ENCODE measurements at regions not wholly inside any gene's neighbourhood (a gene's known extent, or its start where the extent isn't known, plus 50 kb on each side); places are given as distances from the start of the nearest gene placed in this dataset.
"Not testable (repeated sequence)": the region's sequence is repeated elsewhere in the genome, so short reads cannot be mapped to it uniquely, and the experiment has no call there.

- no peak for DNase-seq (ENCODE audit: low spot score)
- no peak for TF ChIP-seq CTCF (IDR thresholded peaks at IDR 0.05; ENCODE audit: extremely low read depth, missing control alignments)
Observed at GRCh38 chr6:56831334-56831733, 123.6 kb upstream of the BEND6 start.

DNA sequence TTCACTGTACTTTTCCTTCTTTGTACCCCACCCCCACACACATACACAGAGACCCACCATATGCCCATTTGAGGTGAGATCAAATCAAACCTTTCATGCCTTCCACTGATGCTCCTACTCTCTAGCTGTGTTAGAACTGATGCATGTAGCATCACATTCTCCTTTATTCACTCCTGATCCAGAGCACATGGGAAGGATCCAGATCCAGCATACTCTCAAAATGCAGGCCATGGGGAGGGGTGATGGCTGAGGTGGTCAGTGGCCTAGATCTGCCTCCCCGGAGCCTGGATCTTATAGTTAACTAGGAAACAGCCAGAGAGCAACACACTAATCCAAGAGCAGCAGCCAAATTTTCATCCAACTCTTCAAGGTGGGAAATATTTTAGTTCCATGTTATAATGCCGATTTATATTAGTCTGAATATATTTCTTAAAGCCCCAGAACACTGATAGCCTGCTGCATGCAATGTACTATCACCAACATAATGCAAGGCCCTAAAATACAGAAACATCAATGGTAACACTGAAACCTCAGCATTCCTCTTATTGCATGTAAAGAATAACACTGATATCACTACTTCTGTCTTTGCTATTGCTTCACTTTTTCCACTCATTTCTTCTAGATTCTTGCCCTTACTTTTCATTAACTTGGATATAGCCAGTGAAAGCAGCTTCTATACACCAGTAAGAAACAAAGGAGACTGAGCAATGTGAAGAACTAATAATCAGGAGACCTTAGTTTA lies 126.8 kb upstream of the BEND6 start:
- TF ChIP-seq CTCF (IDR thresholded peaks at IDR 0.05; ENCODE audit: extremely low read depth, missing control alignments), result no peak
- DNase-seq (ENCODE audit: low spot score), result no peak

DNA sequence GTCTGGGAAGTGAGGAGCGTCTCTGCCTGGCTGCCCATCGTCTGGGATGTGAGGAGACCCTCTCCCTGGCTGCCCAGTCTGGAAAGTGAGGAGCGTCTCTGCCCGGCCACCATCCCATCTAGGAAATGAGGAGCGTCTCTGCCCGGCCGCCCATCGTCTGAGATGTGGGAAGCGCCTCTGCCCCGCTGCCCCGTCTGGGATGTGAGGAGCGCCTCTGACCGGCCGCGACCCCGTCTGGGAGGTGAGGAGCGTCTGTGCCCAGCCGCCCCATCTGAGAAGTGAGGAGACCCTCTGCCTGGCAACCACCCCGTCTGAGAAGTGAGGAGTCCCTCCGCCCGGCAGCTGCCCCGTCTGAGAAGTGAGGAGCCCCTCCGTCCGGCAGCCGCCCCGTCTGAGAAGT lies 130.5 kb upstream of the BEND6 start:
- not testable (repeated sequence) for DNase-seq (ENCODE audit: low spot score)

DNA sequence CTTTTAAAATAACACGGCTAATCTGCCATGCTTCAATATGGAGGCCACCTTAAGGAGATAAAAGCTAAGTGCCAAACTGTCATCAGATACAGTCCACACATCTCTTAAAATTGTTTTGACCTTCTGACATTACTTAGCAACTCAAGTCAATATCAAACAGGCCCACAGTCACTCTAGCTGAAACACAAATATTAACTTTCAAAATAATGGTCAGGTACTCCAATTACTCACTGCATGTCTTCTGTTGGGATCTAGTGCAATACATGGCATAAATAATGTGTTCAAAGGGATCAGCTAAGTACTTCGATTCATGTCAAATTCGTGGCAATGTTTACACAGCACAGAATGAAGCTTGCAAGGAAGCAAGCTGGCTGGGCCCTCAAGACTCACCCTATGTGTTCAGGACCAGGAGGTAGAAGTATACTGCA lies 133.9 kb upstream of the BEND6 start:
- TF ChIP-seq CTCF (IDR thresholded peaks at IDR 0.05; ENCODE audit: extremely low read depth, missing control alignments), result no peak
- no peak for DNase-seq (ENCODE audit: low spot score)

DNA sequence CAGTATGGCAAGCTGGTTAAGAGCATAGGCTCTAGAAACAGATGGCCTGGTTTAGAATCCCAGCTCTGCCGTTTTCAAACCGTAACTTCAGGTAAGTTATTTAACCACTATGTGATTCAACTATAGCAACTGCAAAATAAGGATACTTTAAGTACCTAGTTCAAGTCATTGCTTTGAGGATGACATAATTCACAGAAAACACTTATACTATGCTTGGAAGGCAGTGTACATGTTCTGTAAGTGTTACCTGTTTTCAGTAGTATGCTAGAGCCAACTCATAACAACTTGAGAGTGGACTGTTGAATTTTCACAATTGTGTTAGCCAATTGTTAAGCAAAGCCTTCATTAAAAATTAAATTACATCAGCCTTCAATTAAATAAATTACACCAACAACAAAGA lies 134.8 kb upstream of the BEND6 start:
- no peak for DNase-seq (ENCODE audit: low spot score)
- no peak for TF ChIP-seq CTCF (IDR thresholded peaks at IDR 0.05; ENCODE audit: extremely low read depth, missing control alignments)

DNA sequence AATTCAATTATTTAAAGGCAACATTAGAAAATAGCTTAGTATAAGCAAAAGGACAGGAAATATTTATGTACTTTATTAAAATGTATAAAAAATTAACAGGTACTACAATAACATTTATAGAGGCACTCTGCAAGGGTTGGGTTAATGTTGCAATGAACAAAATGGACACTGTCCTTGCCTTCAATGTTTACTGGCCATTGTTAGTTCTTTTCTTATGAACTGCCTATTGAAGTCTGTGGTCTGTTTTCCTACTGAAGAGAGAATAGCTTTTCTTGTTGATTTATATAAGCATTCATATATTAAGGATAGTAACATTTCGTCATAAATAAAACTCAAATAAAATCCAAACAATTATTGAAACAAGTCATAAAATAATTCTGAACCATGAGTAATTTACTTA lies 135.3 kb upstream of the BEND6 start:
- no peak for TF ChIP-seq CTCF (IDR thresholded peaks at IDR 0.05; ENCODE audit: extremely low read depth, missing control alignments)
- no peak for DNase-seq (ENCODE audit: low spot score)

DNA sequence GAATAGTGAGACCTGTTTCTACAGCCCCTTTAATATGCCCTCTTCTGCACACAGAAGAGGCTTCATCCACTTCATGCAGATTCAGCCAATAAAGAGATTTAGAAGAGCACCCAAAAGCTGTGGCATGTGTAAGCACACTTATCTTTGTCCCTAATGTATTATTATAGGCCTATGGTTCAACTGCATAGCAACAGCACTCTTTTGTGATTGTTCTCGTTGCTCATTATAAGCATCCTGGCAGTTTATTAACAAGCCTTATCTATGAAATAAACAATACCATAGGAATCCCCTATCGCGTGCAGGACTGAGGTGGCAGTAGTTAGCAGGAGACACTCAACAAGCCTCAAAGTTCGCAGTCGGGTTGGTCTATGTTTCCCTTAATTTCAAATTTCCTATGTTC lies 138.5 kb upstream of the BEND6 start:
- DNase-seq (ENCODE audit: low spot score), result no peak
- TF ChIP-seq CTCF (IDR thresholded peaks at IDR 0.05; ENCODE audit: extremely low read depth, missing control alignments), result no peak

GRCh38 chr6:56815436-56815835 lies 139.5 kb upstream of the BEND6 start:
- no peak for TF ChIP-seq CTCF (IDR thresholded peaks at IDR 0.05; ENCODE audit: extremely low read depth, missing control alignments)
- no peak for DNase-seq (ENCODE audit: low spot score)
